ENCODE measurements at regions not wholly inside any gene's neighbourhood (a gene's known extent, or its start where the extent isn't known, plus 50 kb on each side); places are given as distances from the start of the nearest gene placed in this dataset.
A peak's percentile ranks its signal among the peaks of the same experiment; 100 is the strongest.

GRCh38 chr4:18389115-18389514, 367.6 kb upstream of the LCORL start:
- Histone ChIP-seq H3K36me3 (no peaks in the 10 kb centered on the region), H3K4me1 (no peaks in the 10 kb centered on the region), H3K4me3 (no peak overlapping the region), H3K27ac (no peak overlapping the region), H3K9me3 (peaks cover 0 to 4% (median 0%) of the 10 kb centered on the region in 3 donors), H3K27me3 (no peaks in the 10 kb centered on the region)
- ATAC-seq = no peak
- TF ChIP-seq CTCF (IDR thresholded peaks at IDR 0.05) = no peak
- TF ChIP-seq POLR2AphosphoS5 (IDR thresholded peaks at IDR 0.05) = no peak
- TF ChIP-seq POLR2A (IDR thresholded peaks at IDR 0.05) = no peak
- no peak for TF ChIP-seq EP300 (IDR thresholded peaks at IDR 0.05)
- WGBS, 2 donors (ENCODE audit: low coverage in 1 of 2) = 78 to 83% methylated on average over 2 of the region's 2 CpGs

GRCh38 chr4:18388039-18388438, 366.5 kb upstream of the LCORL start:
- Histone ChIP-seq H3K4me1 (no peaks in the 10 kb centered on the region), H3K27me3 (no peaks in the 10 kb centered on the region), H3K27ac (no peak overlapping the region), H3K9me3 (peaks cover 0 to 7% (median 0%) of the 10 kb centered on the region in 3 donors), H3K36me3 (no peaks in the 10 kb centered on the region), H3K4me3 (no peak overlapping the region)
- no peak for ATAC-seq
- WGBS, 2 donors (ENCODE audit: low coverage in 1 of 2) = 37 to 63% methylated on average over 3 of the region's 3 CpGs
- TF ChIP-seq POLR2A (IDR thresholded peaks at IDR 0.05) (no peak), POLR2AphosphoS5 (IDR thresholded peaks at IDR 0.05) (no peak), CTCF (IDR thresholded peaks at IDR 0.05) (no peak), EP300 (IDR thresholded peaks at IDR 0.05) (no peak)

- H3K4me3 ChIP-seq = no peak overlapping the region
- no peak overlapping the region for H3K27ac ChIP-seq
- 33 to 43% methylated on average over 1 of the region's 1 CpG for WGBS, 2 donors (ENCODE audit: low coverage in 1 of 2)
- ATAC-seq = no peak
- no peaks in the 10 kb centered on the region for H3K4me1 ChIP-seq
- H3K36me3 ChIP-seq = no peaks in the 10 kb centered on the region
- peaks cover 0 to 7% (median 0%) of the 10 kb centered on the region in 3 donors for H3K9me3 ChIP-seq
- no peaks in the 10 kb centered on the region for H3K27me3 ChIP-seq
- TF ChIP-seq POLR2A (IDR thresholded peaks at IDR 0.05) (no peak), EP300 (IDR thresholded peaks at IDR 0.05) (no peak), POLR2AphosphoS5 (IDR thresholded peaks at IDR 0.05) (no peak), CTCF (IDR thresholded peaks at IDR 0.05) (no peak)
Observed at GRCh38 chr4:18381186-18381585, 359.6 kb upstream of the LCORL start.

GRCh38 chr4:18369561-18369960, 348.0 kb upstream of the LCORL start:
- TF ChIP-seq POLR2A (IDR thresholded peaks at IDR 0.05) (no peak), EP300 (IDR thresholded peaks at IDR 0.05) (no peak), CTCF (IDR thresholded peaks at IDR 0.05) (no peak), POLR2AphosphoS5 (IDR thresholded peaks at IDR 0.05) (no peak)
- no peak overlapping the region for H3K4me3 ChIP-seq
- no peak for ATAC-seq
- no peaks in the 10 kb centered on the region for H3K36me3 ChIP-seq
- 76 to 86% methylated on average over 15 of the region's 15 CpGs for WGBS, 2 donors (ENCODE audit: low coverage in 1 of 2)
- no peaks in the 10 kb centered on the region for H3K9me3 ChIP-seq
- H3K27me3 ChIP-seq = no peaks in the 10 kb centered on the region
- no peaks in the 10 kb centered on the region for H3K4me1 ChIP-seq
- H3K27ac ChIP-seq = no peak overlapping the region

GRCh38 chr4:18366892-18367291, 345.3 kb upstream of the LCORL start:
- 14 to 56% methylated on average over 1 to 2 of the region's 2 CpGs for whole genome bisulfite sequencing, 2 donors (ENCODE audit: low coverage in 1 of 2)
- Histone ChIP-seq H3K9me3 (no peaks in the 10 kb centered on the region), H3K27me3 (no peaks in the 10 kb centered on the region), H3K36me3 (no peaks in the 10 kb centered on the region), H3K4me3 (no peak overlapping the region), H3K27ac (no peak overlapping the region), H3K4me1 (no peaks in the 10 kb centered on the region)
- no peak for ATAC-seq
- TF ChIP-seq POLR2A (IDR thresholded peaks at IDR 0.05) (no peak), CTCF (IDR thresholded peaks at IDR 0.05) (peak in 2 of 4 experiments; percentile 12 to 38)
